Hepatocyte (in vitro differentiated cells): ENCODE measurements at regions not wholly inside any gene's neighbourhood (a gene's known extent, or its start where the extent isn't known, plus 50 kb on each side); places are given as distances from the start of the nearest gene placed in this dataset.

Experiments used
- EZH2 ChIP-seq: fragments of 200-600 bp; sonication (generic); IDR thresholded peaks from 2 replicates; pipeline ENCODE4 v1.6.1; 2016; ENCODE audit warnings: antibody characterized with exemption, mild to moderate bottlenecking, borderline replicate concordance
- EZH2phosphoT487 ChIP-seq: fragments of 200-600 bp; sonication (generic); IDR thresholded peaks from one replicate; pipeline ENCODE4 v1.6.1; 2018; ENCODE audit warnings: antibody characterized with exemption, mild to moderate bottlenecking, low read depth, moderate library complexity; ENCODE audit not compliant: unreplicated experiment, severe bottlenecking
- TF ChIP-seq, protein P1 (sequence below): fragments of 200-600 bp; sonication (generic); IDR thresholded peaks from 2 replicates; pipeline ENCODE4 v1.5.1; 2016; ENCODE audit warnings: antibody characterized with exemption, mild to moderate bottlenecking; ENCODE audit not compliant: poor library complexity

DNA sequence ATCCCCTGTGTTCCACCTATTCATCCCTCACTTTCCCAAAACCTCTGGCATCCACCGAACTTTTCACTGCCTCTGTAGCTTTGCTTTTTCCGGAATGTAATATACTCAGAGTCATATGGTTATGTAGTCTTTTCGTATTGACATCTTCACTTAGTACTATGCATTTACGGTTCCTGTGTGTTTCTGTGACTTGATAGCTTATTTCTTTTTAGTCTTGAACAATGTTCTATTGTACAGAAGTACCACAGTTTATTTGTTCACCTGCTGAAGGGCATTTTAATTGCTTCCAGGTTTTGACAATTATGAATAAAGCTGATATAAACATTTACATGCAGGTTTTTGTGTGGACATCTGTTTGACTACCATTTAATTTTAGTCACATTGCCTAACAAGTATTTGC is 154.7 kb upstream of the DOK6 start:
- TF ChIP-seq, protein P1, sequence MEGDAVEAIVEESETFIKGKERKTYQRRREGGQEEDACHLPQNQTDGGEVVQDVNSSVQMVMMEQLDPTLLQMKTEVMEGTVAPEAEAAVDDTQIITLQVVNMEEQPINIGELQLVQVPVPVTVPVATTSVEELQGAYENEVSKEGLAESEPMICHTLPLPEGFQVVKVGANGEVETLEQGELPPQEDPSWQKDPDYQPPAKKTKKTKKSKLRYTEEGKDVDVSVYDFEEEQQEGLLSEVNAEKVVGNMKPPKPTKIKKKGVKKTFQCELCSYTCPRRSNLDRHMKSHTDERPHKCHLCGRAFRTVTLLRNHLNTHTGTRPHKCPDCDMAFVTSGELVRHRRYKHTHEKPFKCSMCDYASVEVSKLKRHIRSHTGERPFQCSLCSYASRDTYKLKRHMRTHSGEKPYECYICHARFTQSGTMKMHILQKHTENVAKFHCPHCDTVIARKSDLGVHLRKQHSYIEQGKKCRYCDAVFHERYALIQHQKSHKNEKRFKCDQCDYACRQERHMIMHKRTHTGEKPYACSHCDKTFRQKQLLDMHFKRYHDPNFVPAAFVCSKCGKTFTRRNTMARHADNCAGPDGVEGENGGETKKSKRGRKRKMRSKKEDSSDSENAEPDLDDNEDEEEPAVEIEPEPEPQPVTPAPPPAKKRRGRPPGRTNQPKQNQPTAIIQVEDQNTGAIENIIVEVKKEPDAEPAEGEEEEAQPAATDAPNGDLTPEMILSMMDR = no peak
- TF ChIP-seq EZH2phosphoT487 (no peak), EZH2 (no peak)
